PC-9 (cell line): ENCODE measurements at regions not wholly inside any gene's neighbourhood (a gene's known extent, or its start where the extent isn't known, plus 50 kb on each side); places are given as distances from the start of the nearest gene placed in this dataset.
"Not testable (repeated sequence)": the region's sequence is repeated elsewhere in the genome, so short reads cannot be mapped to it uniquely, and the experiment has no call there.

Experiments used
- BruUV-seq: library from RNA; stranded (reverse); fragments of 400-500 nt; replicated peaks from 2 replicates; lab custom pipeline; 2021; lab: Mats Ljungman, UMichigan
- CTCF ChIA-PET: fragments of 300-600 bp; sonication (Branson Sonifier 250); formaldehyde crosslinking; loops from one replicate; lab custom pipeline; 2022; ENCODE audit warnings: antibody characterized with exemption; lab: Charles Lee
- POLR2A ChIA-PET: fragments of 300-600 bp; sonication (Branson Sonifier 250); formaldehyde crosslinking; loops from one replicate; lab custom pipeline; 2022; ENCODE audit warnings: antibody characterized with exemption; ENCODE audit not compliant: unreplicated experiment; lab: Charles Lee
- DNase-seq, 2 experiments: peaks; one replicate each; pipeline versions ENCODE4 v3.0.0 to v3.0.0-alpha.2; 2015 to 2022; ENCODE audit warnings: mixed read lengths in 1 of 2
- H2AFZ ChIP-seq: fragments of 200-600 bp; sonication (generic); 2 replicates; pipeline ENCODE4 v1.8.1; 2017; ENCODE audit warnings: antibody characterized with exemption
- H3F3A ChIP-seq: fragments of 200-600 bp; sonication (generic); 2 replicates; pipeline ENCODE4 v1.8.1; 2017; ENCODE audit warnings: antibody characterized with exemption, mild to moderate bottlenecking, low read depth; ENCODE audit not compliant: insufficient read depth
- H3K27ac ChIP-seq: fragments of 200-600 bp; sonication (generic); 2 replicates; pipeline ENCODE4 v1.6.1; 2016; ENCODE audit warnings: mixed run types
- H3K27me3 ChIP-seq: fragments of 200-600 bp; sonication (generic); 2 replicates; pipeline ENCODE4 v1.6.1; 2016; ENCODE audit warnings: low read depth, mixed run types; ENCODE audit not compliant: insufficient read depth
- H3K36me3 ChIP-seq: fragments of 200-600 bp; sonication (generic); 2 replicates; pipeline ENCODE4 v1.6.1; 2016; ENCODE audit warnings: low read depth, mixed run types
- H3K4me1 ChIP-seq: fragments of 200-600 bp; sonication (generic); replicated peaks from 2 replicates; pipeline ENCODE4 v1.6.1; 2016; ENCODE audit warnings: mixed run types; ENCODE audit not compliant: insufficient read depth
- H3K4me2 ChIP-seq: fragments of 200-600 bp; sonication (generic); 2 replicates; pipeline ENCODE4 v1.6.1; 2017; ENCODE audit warnings: mixed run types
- H3K4me3 ChIP-seq: fragments of 200-600 bp; sonication (generic); 2 replicates; pipeline ENCODE4 v1.6.1; 2016; ENCODE audit warnings: mixed run types
- H3K79me2 ChIP-seq: fragments of 200-600 bp; sonication (generic); 2 replicates; pipeline ENCODE4 v1.6.1; 2017; ENCODE audit warnings: low read depth, mixed run types
- H3K9me2 ChIP-seq: fragments of 200-600 bp; sonication (generic); 2 replicates; pipeline ENCODE4 v1.8.1; 2017; ENCODE audit warnings: mild to moderate bottlenecking; ENCODE audit not compliant: insufficient read depth
- H3K9me3 ChIP-seq: fragments of 200-600 bp; sonication (generic); 2 replicates; pipeline ENCODE4 v1.8.1; 2016; ENCODE audit warnings: low read depth; ENCODE audit not compliant: insufficient read depth
- H4K20me1 ChIP-seq: fragments of 200-600 bp; sonication (generic); 2 replicates; pipeline ENCODE4 v1.8.1; 2017; ENCODE audit not compliant: insufficient read depth
- CTCF ChIP-seq: fragments of 200-600 bp; sonication (generic); conservative IDR thresholded peaks from 2 replicates; pipeline ENCODE4 v1.6.1; 2017; ENCODE audit warnings: mixed run types, antibody characterized with exemption, mild to moderate bottlenecking, moderate library complexity
- EZH2 ChIP-seq: fragments of 200-600 bp; sonication (generic); IDR thresholded peaks from 2 replicates; pipeline ENCODE4 v1.8.0; 2017; ENCODE audit warnings: antibody characterized with exemption, low read depth
- intact Hi-C: fragments of 100-400 bp; cut with micrococcal nuclease; formaldehyde crosslinking; loops from one replicate; pipeline ENCODE4 v1.10.0; 2022; ENCODE audit not compliant: unreplicated experiment

- ChIA-PET POLR2A (no interaction called here), CTCF (no interaction called here)
- peaks cover 23% of the 10 kb centered on the region for H3K4me1 ChIP-seq
Measured at GRCh38 chr1:30524840-30525617, 198.4 kb downstream of the MATN1 start.

GRCh38 chr1:30524025-30524555 is 199.3 kb downstream of the MATN1 start:
- H3K4me2 ChIP-seq, H3K9me2 ChIP-seq, H3K36me3 ChIP-seq, H3F3A ChIP-seq, H2AFZ ChIP-seq, H3K27ac ChIP-seq, H3K4me3 ChIP-seq, H3K79me2 ChIP-seq, H3K27me3 ChIP-seq, H4K20me1 ChIP-seq, CTCF ChIA-PET, DNase-seq, POLR2A ChIA-PET, H3K9me3 ChIP-seq, BruUV-seq: not testable (repeated sequence)
- intact Hi-C loops = loop anchor here (10.0 kb wide), 1 partner anchor 171 kb away; no protein-coding TSS in a partner anchor
- H3K4me1 ChIP-seq = peaks cover 23% of the 10 kb centered on the region

More at GRCh38 chr1:30524840-30525617, 198.4 kb downstream of the MATN1 start:
- H3K36me3 ChIP-seq = no peaks in the 10 kb centered on the region
- no peak for TF ChIP-seq EZH2
- TF ChIP-seq CTCF = no peak
- H2AFZ ChIP-seq = no peak overlapping the region
- H3K4me3 ChIP-seq = no peak overlapping the region
- intact Hi-C loops = loop anchor here (10.0 kb wide), 1 partner anchor 170 kb away; no protein-coding TSS in a partner anchor
- no peaks in the 10 kb centered on the region for H3K9me2 ChIP-seq
- H3K4me2 ChIP-seq = no peak overlapping the region
- no peaks in the 10 kb centered on the region for H3K9me3 ChIP-seq
- H4K20me1 ChIP-seq = no peaks in the 10 kb centered on the region
- no peak for DNase-seq
- no peak overlapping the region for H3K27ac ChIP-seq
- no peaks in the 10 kb centered on the region for H3F3A ChIP-seq
- H3K27me3 ChIP-seq = no peaks in the 10 kb centered on the region
- BruUV-seq = no TSS peak
- H3K79me2 ChIP-seq = no peaks in the 10 kb centered on the region

- Histone ChIP-seq H2AFZ (no peak overlapping the region), H3K36me3 (no peaks in the 10 kb centered on the region), H3F3A (no peaks in the 10 kb centered on the region), H3K79me2 (no peaks in the 10 kb centered on the region), H3K9me2 (no peaks in the 10 kb centered on the region), H3K4me2 (no peak overlapping the region), H4K20me1 (no peaks in the 10 kb centered on the region), H3K27me3 (no peaks in the 10 kb centered on the region), H3K27ac (no peak overlapping the region), H3K4me3 (no peak overlapping the region), H3K4me1 (peaks cover 23% of the 10 kb centered on the region), H3K9me3 (no peaks in the 10 kb centered on the region)
- CTCF ChIA-PET = no interaction called here
- DNase-seq = peak in 1 of 2 experiments; percentile 55
- POLR2A ChIA-PET = interaction anchor here (0.7 kb wide), 1 partner anchor 1433 kb away, joined by 3 read pairs; no protein-coding TSS in a partner anchor
- intact Hi-C loops = loop anchor here (2.0 to 10.0 kb wide), 2 partner anchors 95 to 171 kb away; no protein-coding TSS in a partner anchor
- BruUV-seq = no TSS peak
- TF ChIP-seq CTCF (no peak), EZH2 (no peak)
Measured at GRCh38 chr1:30523055-30524020, 200.0 kb downstream of the MATN1 start.
